Ectodermal cell (in vitro differentiated cells): ENCODE measurements at regions not wholly inside any gene's neighbourhood (a gene's known extent, or its start where the extent isn't known, plus 50 kb on each side); places are given as distances from the start of the nearest gene placed in this dataset.

Source experiments
- H3K27ac ChIP-seq: 2 replicates; pipeline ENCODE4 v1.7.0; 2013; ENCODE audit warnings: mild to moderate bottlenecking, low read depth, low read length; ENCODE audit not compliant: insufficient read depth, poor library complexity, severe bottlenecking
- H3K27me3 ChIP-seq: 2 replicates; pipeline ENCODE4 v1.7.0; 2013; ENCODE audit warnings: mild to moderate bottlenecking, low read length; ENCODE audit not compliant: insufficient read depth, control insufficient read depth, poor library complexity, severe bottlenecking
- H3K36me3 ChIP-seq: one replicate; pipeline ENCODE4 v1.7.0; 2013; ENCODE audit warnings: low read length; ENCODE audit not compliant: control insufficient read depth, insufficient read depth
- H3K4me1 ChIP-seq: one replicate; pipeline ENCODE4 v1.7.0; 2013; ENCODE audit warnings: low read length; ENCODE audit not compliant: control insufficient read depth, insufficient read depth
- H3K4me3 ChIP-seq: 2 replicates; pipeline ENCODE4 v1.7.0; 2013; ENCODE audit warnings: low read depth, low read length, control low read depth; ENCODE audit not compliant: insufficient read depth
- H3K9me3 ChIP-seq: 2 replicates; pipeline ENCODE4 v1.7.0; 2013; ENCODE audit warnings: mild to moderate bottlenecking, low read length, moderate library complexity; ENCODE audit not compliant: control insufficient read depth
- WGBS, 2 experiments: methylation state at CpG; one replicate each; pipeline ENCODE4 v1.1.7; 2013; ENCODE audit warnings: missing lambda C conversion rate in 2 of 2; 5-methylcytosine and 5-hydroxymethylcytosine counted together

DNA sequence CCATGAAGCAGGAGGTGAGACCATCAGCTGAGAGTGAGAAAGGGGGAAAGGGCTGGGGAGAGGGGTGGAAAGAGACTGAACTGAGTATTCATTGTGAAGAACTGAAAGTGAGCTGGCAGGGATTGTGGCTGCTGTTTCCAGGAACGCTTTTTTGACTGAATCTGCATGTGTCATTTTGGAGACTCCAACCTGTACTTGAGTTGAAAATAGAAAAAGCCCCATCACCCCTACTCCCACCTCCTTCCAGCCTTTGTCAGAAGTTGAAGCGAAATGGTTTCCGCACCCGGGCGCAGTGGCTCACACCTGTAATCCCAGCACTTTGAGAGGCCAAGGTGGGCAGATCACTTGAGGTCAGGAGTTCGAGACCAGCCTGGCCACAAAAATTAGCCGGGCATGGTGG lies 128.0 kb upstream of the GPR12 start:
- Histone ChIP-seq H3K4me1 (no peaks in the 10 kb centered on the region), H3K27ac (no peak overlapping the region), H3K36me3 (no peaks in the 10 kb centered on the region), H3K4me3 (no peak overlapping the region), H3K27me3 (no peaks in the 10 kb centered on the region), H3K9me3 (no peaks in the 10 kb centered on the region)
- 86 to 92% methylated on average over 7 of the region's 7 CpGs for WGBS, 2 experiments

DNA sequence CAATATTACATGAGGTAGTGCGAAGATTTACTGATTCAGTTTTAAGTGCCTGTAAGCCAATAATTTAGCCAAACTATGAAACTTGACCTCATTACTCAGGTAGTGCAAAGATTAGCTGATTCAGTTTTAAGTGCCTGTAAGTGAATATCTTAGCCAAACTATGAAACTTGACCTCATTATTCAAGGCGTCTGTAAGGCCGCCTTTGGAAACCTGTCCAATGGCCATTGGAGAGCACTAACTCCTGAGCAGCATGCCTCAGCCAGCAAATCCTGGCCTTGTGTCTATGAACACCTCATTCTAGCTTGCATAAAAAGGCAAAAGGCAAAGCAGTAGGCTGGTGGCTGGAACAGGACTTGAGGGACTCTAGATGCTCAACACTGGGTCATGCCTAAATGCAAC lies 127.0 kb upstream of the GPR12 start:
- no peak overlapping the region for H3K27ac ChIP-seq

DNA sequence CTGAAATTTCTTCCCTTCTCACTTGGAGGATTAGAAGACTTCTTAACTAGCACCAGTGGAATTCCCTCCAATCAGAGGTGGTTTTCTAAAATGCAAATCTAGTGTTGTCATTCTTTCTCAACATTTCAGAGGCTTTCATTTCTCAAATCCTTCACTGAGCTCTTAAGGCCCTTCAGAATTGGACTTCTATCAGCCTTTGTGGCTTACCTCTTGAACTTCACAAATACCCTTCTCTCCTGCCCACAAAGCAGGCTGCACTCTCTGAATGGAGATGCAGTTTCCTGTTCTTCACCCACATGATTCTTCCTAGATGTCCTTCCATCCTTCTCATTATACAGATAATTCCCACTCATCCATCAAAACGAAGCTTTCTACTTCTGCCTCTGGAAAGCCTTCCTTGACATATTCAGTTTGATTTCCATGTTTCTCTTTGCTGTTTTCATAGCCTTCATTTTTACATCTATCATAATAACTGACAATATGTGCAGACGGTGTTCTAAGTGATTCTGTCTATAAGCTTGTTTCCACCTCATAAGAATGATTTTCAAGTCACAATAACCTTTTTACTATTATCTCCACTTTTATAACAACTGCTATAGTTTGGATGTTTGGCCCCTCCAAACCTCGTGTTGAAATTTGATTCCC lies 123.1 kb upstream of the GPR12 start:
- H3K4me1 ChIP-seq: peaks cover 15% of the 10 kb centered on the region
- no peak overlapping the region for H3K4me3 ChIP-seq
- no peaks in the 10 kb centered on the region for H3K27me3 ChIP-seq
- WGBS, 2 experiments: 76 to 90% methylated on average over 3 of the region's 3 CpGs
- no peaks in the 10 kb centered on the region for H3K36me3 ChIP-seq
- H3K27ac ChIP-seq: no peak overlapping the region
- H3K9me3 ChIP-seq: no peaks in the 10 kb centered on the region

More for the DNA sequence above, 127.0 kb upstream of the GPR12 start:
- H3K4me3 ChIP-seq: no peak overlapping the region
- no peaks in the 10 kb centered on the region for H3K9me3 ChIP-seq
- no peaks in the 10 kb centered on the region for H3K4me1 ChIP-seq
- H3K36me3 ChIP-seq: no peaks in the 10 kb centered on the region
- no peaks in the 10 kb centered on the region for H3K27me3 ChIP-seq
- WGBS, 2 experiments: 93 to 96% methylated on average over 3 of the region's 3 CpGs

DNA sequence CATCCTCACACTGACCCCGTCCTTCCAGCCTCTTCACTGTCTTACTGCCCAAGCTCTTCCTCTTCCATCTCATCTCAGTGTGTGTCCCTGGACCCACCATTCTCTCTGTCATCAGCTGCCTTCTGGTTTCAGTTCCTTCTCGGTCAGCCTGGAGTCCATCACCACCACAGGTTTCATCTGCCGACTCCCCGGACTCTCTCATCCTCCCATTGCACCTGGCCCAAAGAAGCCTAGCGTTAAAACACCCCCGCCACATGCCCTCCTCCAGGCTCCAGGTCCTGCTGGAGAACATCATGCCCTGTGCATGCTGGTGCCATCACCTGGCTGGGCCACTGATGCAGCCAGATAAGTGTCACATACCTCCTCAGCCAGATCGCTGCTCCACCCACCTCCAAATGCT lies 122.1 kb upstream of the GPR12 start:
- Histone ChIP-seq H3K27me3 (no peaks in the 10 kb centered on the region), H3K27ac (no peak overlapping the region), H3K36me3 (no peaks in the 10 kb centered on the region), H3K4me1 (peaks cover 15% of the 10 kb centered on the region), H3K9me3 (no peaks in the 10 kb centered on the region), H3K4me3 (no peak overlapping the region)
- WGBS, 2 experiments: 94 to 95% methylated on average over 7 of the region's 7 CpGs

DNA sequence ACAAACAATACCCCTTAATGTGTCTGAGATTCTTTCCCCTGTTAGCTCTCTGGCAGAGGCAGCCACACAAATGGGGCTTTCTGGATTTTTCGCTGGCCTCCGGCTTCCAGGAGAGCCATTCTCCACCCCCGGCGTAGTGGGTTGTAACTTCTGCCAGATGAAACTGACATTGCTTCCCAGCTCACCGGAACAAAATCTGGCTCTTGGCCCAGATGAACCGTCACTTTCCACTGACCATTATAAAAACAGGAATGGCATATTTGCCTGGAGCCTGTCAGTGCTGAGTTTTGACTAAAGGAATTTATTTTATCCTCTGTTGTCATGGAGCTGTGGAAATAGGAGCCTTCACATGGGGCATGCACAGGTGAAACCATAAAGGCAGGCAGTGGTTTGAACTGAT lies 120.6 kb upstream of the GPR12 start:
- Histone ChIP-seq H3K36me3 (no peaks in the 10 kb centered on the region), H3K27ac (no peak overlapping the region), H3K27me3 (no peaks in the 10 kb centered on the region), H3K4me1 (peaks cover 15% of the 10 kb centered on the region), H3K9me3 (no peaks in the 10 kb centered on the region), H3K4me3 (no peak overlapping the region)
- WGBS, 2 experiments: 76 to 78% methylated on average over 6 of the region's 6 CpGs

DNA sequence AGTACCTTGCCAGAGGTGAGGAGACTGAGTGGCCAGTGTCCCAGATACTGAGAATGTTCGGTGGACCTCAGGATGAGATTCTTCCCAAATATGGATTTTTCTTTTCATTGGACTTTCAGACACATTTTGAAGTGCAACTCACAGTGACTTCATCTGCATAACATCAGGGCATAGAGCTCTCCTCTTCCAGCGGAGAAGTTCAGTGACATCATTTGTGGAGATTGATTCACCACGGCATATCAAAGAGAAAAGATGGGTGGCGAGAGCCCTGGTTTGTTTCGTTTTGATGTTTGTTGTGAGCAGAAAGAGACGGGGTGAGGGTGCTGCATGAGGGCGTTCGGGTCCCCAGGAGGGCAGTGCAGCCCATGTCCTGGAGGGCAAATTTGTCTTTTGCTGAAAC lies 120.1 kb upstream of the GPR12 start:
- H3K27ac ChIP-seq: no peak overlapping the region
- peaks cover 15% of the 10 kb centered on the region for H3K4me1 ChIP-seq
- H3K36me3 ChIP-seq: no peaks in the 10 kb centered on the region
- no peak overlapping the region for H3K4me3 ChIP-seq
- WGBS, 2 experiments: 79 to 87% methylated on average over 8 of the region's 8 CpGs
- no peaks in the 10 kb centered on the region for H3K9me3 ChIP-seq
- no peaks in the 10 kb centered on the region for H3K27me3 ChIP-seq

DNA sequence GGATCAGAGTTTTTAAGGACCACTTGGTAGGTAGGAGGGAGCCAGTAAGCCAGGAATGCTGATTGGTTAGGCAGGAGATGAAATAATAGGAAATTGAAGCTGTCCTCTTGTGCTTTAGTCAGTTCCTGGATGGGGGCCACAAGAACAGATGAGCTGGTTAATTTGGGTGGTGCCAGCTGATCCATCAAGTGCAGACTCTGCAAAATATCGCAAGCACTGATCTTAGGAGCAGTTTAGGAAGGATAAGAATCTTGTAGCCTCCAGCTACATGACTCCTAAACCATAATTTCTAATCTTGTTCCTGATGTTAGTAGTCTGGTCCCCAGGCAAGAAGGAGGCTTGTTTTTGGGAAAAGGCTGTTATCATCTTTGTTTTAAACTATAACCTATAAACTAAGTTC lies 117.9 kb upstream of the GPR12 start:
- Histone ChIP-seq H3K4me1 (peaks cover 15% of the 10 kb centered on the region), H3K27me3 (no peaks in the 10 kb centered on the region), H3K4me3 (no peak overlapping the region), H3K9me3 (no peaks in the 10 kb centered on the region), H3K27ac (no peak overlapping the region), H3K36me3 (no peaks in the 10 kb centered on the region)
- WGBS, 2 experiments: 82 to 100% methylated on average over 1 of the region's 1 CpG

DNA sequence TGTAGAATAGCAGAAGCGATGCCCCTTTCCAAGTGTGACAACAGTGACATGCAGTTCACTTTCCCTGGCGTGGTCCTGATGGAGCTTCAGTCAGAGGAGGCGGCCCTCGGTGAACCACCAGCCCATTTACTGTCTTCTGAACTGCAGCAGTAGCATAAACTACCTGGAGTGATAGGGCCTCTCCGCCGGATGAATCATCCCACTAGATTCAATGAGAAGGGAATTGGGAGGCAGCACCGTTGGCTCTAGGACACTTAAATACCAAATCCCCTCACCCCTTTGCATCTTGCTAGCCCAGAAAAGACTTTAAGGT lies 112.8 kb upstream of the GPR12 start:
- Histone ChIP-seq H3K4me1 (peaks cover 5% of the 10 kb centered on the region), H3K4me3 (no peak overlapping the region), H3K27me3 (no peaks in the 10 kb centered on the region), H3K27ac (no peak overlapping the region), H3K9me3 (no peaks in the 10 kb centered on the region), H3K36me3 (no peaks in the 10 kb centered on the region)
- whole genome bisulfite sequencing, 2 experiments: 58 to 63% methylated on average over 7 of the region's 7 CpGs

DNA sequence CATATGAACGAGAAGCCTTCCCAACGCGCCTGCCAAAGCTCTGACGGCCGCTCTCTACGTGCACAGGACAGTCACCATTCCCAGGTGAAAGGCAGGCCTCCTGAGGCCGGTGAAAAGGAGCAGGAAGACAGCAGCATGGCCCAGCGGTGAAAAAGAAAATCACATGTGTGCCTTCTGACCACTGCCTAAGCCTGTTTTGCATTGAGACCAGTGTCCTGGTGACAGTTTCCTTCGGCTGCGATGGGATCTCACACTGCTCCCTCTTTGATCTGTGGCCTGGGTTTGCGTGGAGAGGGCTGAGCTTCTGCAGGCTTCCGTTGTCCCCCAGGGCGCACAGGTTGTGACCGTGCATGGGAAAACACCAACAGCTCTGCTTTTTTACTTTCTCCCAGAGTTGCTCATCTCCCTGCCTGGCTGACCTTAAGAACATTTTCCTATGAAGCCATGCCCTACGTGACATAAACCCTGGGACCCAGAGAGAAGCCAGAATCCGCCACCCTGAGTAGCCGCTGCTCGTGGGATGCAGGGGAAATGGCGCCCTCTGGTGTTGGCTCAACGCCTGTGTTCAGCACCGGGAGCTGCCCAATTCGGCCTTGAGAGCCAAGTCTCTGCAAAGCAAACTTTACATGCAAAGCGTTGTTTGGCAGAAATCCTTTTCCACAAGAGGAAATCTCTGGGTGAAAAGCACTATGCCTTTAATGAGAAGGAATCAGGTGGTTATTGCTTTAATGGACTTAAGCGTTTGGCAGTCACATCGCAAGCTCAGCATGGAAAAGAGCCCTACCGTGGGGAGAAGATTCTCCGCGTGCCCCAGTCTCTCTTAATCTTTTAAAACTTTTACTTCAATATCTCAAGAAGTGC lies 112.2 kb upstream of the GPR12 start:
- no peak overlapping the region for H3K27ac ChIP-seq
- 66% methylated on average over 28 of the region's 28 CpGs for WGBS, 2 experiments
- H3K27me3 ChIP-seq: no peaks in the 10 kb centered on the region
- H3K36me3 ChIP-seq: no peaks in the 10 kb centered on the region
- H3K4me3 ChIP-seq: no peak overlapping the region
- no peaks in the 10 kb centered on the region for H3K9me3 ChIP-seq
- H3K4me1 ChIP-seq: peaks cover 5% of the 10 kb centered on the region

DNA sequence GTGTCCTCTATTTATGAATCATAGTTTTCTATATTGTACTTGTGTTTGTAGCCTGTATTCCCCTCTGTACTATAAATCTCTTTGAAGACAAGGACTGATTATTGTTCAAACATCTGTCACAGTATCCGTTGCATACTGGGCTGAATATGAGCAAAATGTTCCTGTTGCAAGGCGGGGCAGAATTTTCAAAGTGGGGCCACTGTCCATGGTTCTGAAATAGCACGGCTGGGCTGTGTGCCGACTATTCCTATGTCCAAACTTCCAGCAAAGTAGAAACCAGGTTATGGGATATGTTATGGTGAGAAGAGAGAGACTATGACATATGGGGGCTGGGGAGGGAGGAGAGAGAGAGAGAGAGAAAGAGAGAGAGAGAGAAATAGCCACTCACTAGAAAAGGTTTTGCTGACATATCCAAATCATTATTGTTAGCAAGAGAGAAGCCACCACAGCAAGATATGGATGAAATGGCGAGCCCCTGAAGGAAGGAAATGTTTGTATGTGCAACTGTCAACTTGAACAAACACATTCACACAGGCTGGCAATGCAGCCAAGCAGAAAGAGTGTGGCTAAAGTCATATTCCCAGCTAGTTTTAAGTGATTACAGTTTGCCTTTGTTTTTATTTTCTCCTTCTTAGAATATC lies 107.0 kb upstream of the GPR12 start:
- no peaks in the 10 kb centered on the region for H3K36me3 ChIP-seq
- no peaks in the 10 kb centered on the region for H3K9me3 ChIP-seq
- 34 to 41% methylated on average over 5 of the region's 5 CpGs for WGBS, 2 experiments
- no peak overlapping the region for H3K4me3 ChIP-seq
- H3K27me3 ChIP-seq: no peaks in the 10 kb centered on the region
- H3K4me1 ChIP-seq: peaks cover under 1% of the 10 kb centered on the region
- H3K27ac ChIP-seq: no peak overlapping the region
